Right lobe of liver (tissue), 6 donors: ENCODE measurements at regions not wholly inside any gene's neighbourhood (a gene's known extent, or its start where the extent isn't known, plus 50 kb on each side); places are given as distances from the start of the nearest gene placed in this dataset.
"Not testable (repeated sequence)": the region's sequence is repeated elsewhere in the genome, so short reads cannot be mapped to it uniquely, and the experiment has no call there.

ENCODE experiments used
- ATAC-seq, 4 donors: fragments of 200-7000 bp; cut with Tn5 transposase; one replicate each; pipeline ENCODE4 v1.9.1; 2020; ENCODE audit warnings: mild to moderate bottlenecking in 4 of 4, moderate library complexity in 4 of 4
- DNase-seq, 3 donors: peaks; one replicate each; pipeline ENCODE4 v3.0.0-alpha.2; 2020
- H3K27ac ChIP-seq, 3 donors: fragments of 200-600 bp; one replicate each; pipeline ENCODE4 v1.8.0; 2022
- H3K27me3 ChIP-seq, 2 donors: fragments of 200-600 bp; one replicate each; pipeline ENCODE4 v1.8.0; 2022
- H3K36me3 ChIP-seq, 4 donors: fragments of 200-600 bp; sonication (generic) in 1 of 4; one replicate each; pipeline versions ENCODE4 v1.5.1 to v1.8.0; 2017 to 2022; ENCODE audit warnings: control low read depth in 1 of 4
- H3K4me1 ChIP-seq, 4 donors: fragments of 200-600 bp; sonication (generic) in 1 of 4; one replicate each; pipeline versions ENCODE4 v1.5.1 to v1.8.0; 2017 to 2022; ENCODE audit warnings: control low read depth in 1 of 4
- H3K4me3 ChIP-seq, 3 donors: fragments of 200-600 bp; one replicate each; pipeline ENCODE4 v1.8.0; 2022
- H3K9me3 ChIP-seq, 4 donors: fragments of 200-600 bp; sonication (generic) in 1 of 4; one replicate each; pipeline versions ENCODE4 v1.5.1 to v1.8.0; 2017 to 2022; ENCODE audit warnings: control low read depth in 1 of 4
- CTCF ChIP-seq, 4 donors: fragments of 200-600 bp in 3 of 4; fragments of 450-650 bp in 1 of 4; IDR thresholded peaks; one replicate each; pipeline versions ENCODE4 v1.5.1 to v1.8.0; 2016 to 2022; ENCODE audit warnings: antibody characterized with exemption in 4 of 4, mild to moderate bottlenecking in 2 of 4
- POLR2A ChIP-seq: fragments of 450-650 bp; IDR thresholded peaks from one replicate; pipeline ENCODE4 v1.6.1; 2017; ENCODE audit warnings: antibody characterized with exemption, mild to moderate bottlenecking
- WGBS: methylation state at CpG from one replicate; pipeline ENCODE4 v1.1.6; 2018; ENCODE audit warnings: low coverage, low lambda C conversion rate; ENCODE audit not compliant: insufficient coverage; ENCODE audit errors: missing lambda C conversion rate; 5-methylcytosine and 5-hydroxymethylcytosine counted together
- intact Hi-C, 2 donors: fragments of 100-400 bp; cut with DNase I; formaldehyde crosslinking; loops; one replicate each; pipeline versions ENCODE4 v1.11.2 to v1.14.1; 2022
- donor health status: DM: no; HTN: yes; CAD: no.
- donor health status: DM: no; HTN: no; CAD: no.
- donor health status: DM: no; HTN: no; CAD: no.
- donor health status: DM: no; HTN: yes; CAD: no.
- donor health status: DM: no; HTN: yes; CAD: no.

GRCh38 chr2:7438855-7439254, 521.6 kb downstream of the RNF144A start:
- no peaks in the 10 kb centered on the region for H3K36me3 ChIP-seq
- DNase-seq: no peak
- TF ChIP-seq CTCF (IDR thresholded peaks at IDR 0.05) (no peak), POLR2A (no peak)
- WGBS: 58% methylated on average over 1 of the region's 1 CpG
- H3K4me1 ChIP-seq: no peaks in the 10 kb centered on the region
- intact Hi-C loops: no loop called here
- no peaks in the 10 kb centered on the region for H3K27me3 ChIP-seq
- no peaks in the 10 kb centered on the region for H3K9me3 ChIP-seq
- ATAC-seq: no peak
- no peak overlapping the region for H3K27ac ChIP-seq
- H3K4me3 ChIP-seq: no peak overlapping the region

GRCh38 chr2:7440977-7441376, 523.8 kb downstream of the RNF144A start:
- no peak overlapping the region for H3K4me3 ChIP-seq
- H3K9me3 ChIP-seq: no peaks in the 10 kb centered on the region
- ATAC-seq (no peak), DNase-seq (no peak)
- intact Hi-C loops: no loop called here
- no peaks in the 10 kb centered on the region for H3K27me3 ChIP-seq
- H3K36me3 ChIP-seq: no peaks in the 10 kb centered on the region
- H3K27ac ChIP-seq: no peak overlapping the region
- TF ChIP-seq POLR2A: no peak
- TF ChIP-seq CTCF (IDR thresholded peaks at IDR 0.05): no peak
- H3K4me1 ChIP-seq: no peaks in the 10 kb centered on the region
- 42% methylated on average over 4 of the region's 4 CpGs for WGBS

- intact Hi-C loops, H3K4me1 ChIP-seq, H3K36me3 ChIP-seq, H3K27me3 ChIP-seq, H3K9me3 ChIP-seq, H3K27ac ChIP-seq, H3K4me3 ChIP-seq, ATAC-seq, DNase-seq: not testable (repeated sequence)
- 52% methylated on average over 3 of the region's 3 CpGs for WGBS
These were observed 524.6 kb downstream of the RNF144A start for GRCh38 chr2:7441841-7442240.

- Histone ChIP-seq H3K27ac (no peak overlapping the region), H3K36me3 (no peaks in the 10 kb centered on the region), H3K27me3 (no peaks in the 10 kb centered on the region), H3K4me3 (no peak overlapping the region), H3K9me3 (no peaks in the 10 kb centered on the region), H3K4me1 (no peaks in the 10 kb centered on the region)
- no peak for TF ChIP-seq POLR2A
- no peak for TF ChIP-seq CTCF (IDR thresholded peaks at IDR 0.05)
- ATAC-seq (no peak), DNase-seq (no peak)
- WGBS: 69% methylated on average over 4 of the region's 4 CpGs
- intact Hi-C loops: no loop called here
These were observed 527.4 kb downstream of the RNF144A start for GRCh38 chr2:7444626-7445025.

- H3K4me1 ChIP-seq: no peaks in the 10 kb centered on the region
- H3K27me3 ChIP-seq: no peaks in the 10 kb centered on the region
- intact Hi-C loops: no loop called here
- H3K36me3 ChIP-seq: no peaks in the 10 kb centered on the region
- no peak for ATAC-seq
- H3K9me3 ChIP-seq: no peaks in the 10 kb centered on the region
- no peak overlapping the region for H3K4me3 ChIP-seq
- 81% methylated on average over 8 of the region's 11 CpGs for WGBS
- H3K27ac ChIP-seq: no peak overlapping the region
- DNase-seq: no peak
- TF ChIP-seq POLR2A: no peak
- no peak for TF ChIP-seq CTCF (IDR thresholded peaks at IDR 0.05)
These were observed 531.5 kb downstream of the RNF144A start for GRCh38 chr2:7448578-7449264.
